Esophagus muscularis mucosa (tissue), 4 donors: ENCODE measurements at regions not wholly inside any gene's neighbourhood (a gene's known extent, or its start where the extent isn't known, plus 50 kb on each side); places are given as distances from the start of the nearest gene placed in this dataset.

ENCODE experiments used
- EP300 ChIP-seq: sonication (generic); formaldehyde crosslinking; IDR thresholded peaks from one replicate; pipeline ENCODE4 v1.6.1; 2017; ENCODE audit warnings: antibody characterized with exemption
- POLR2A ChIP-seq: fragments of 450-650 bp; IDR thresholded peaks from one replicate; pipeline ENCODE4 v1.6.1; 2017; ENCODE audit warnings: antibody characterized with exemption, moderate library complexity, mild to moderate bottlenecking, low read depth
- POLR2AphosphoS5 ChIP-seq, 2 donors: sonication (generic); formaldehyde crosslinking; IDR thresholded peaks; one replicate each; pipeline ENCODE4 v1.6.1; 2017; ENCODE audit warnings: antibody characterized with exemption in 2 of 2
- TF ChIP-seq, protein P1 (sequence below), 3 experiments: fragments of 200-600 bp in 2 of 3; fragments of 450-650 bp in 1 of 3; sonication (generic) in 2 of 3; IDR thresholded peaks; one replicate each; pipeline ENCODE4 v1.5.1; 2017 to 2019; ENCODE audit warnings: antibody characterized with exemption in 3 of 3, mild to moderate bottlenecking in 2 of 3, moderate library complexity in 1 of 3

DNA sequence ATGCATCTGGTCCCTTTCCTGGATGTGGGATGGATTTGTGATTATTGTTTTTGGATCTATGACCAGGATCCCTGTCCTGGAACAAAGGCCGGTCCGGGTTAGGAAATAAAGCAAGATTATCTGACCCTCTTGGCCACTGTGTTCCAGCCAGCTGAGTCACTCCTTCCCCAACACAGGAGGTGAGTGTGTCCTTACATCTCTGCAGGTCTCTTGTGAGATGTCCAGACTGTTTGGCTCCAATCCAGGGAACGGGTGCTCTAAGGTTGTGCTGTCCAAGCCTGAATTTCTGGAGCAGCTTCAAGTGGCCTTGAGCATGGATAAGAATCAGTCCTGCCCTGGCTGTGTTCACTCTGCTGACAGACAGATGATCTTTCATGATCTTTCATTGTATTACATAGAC, 136.5 kb upstream of the CCL2 start:
- TF ChIP-seq, protein P1, sequence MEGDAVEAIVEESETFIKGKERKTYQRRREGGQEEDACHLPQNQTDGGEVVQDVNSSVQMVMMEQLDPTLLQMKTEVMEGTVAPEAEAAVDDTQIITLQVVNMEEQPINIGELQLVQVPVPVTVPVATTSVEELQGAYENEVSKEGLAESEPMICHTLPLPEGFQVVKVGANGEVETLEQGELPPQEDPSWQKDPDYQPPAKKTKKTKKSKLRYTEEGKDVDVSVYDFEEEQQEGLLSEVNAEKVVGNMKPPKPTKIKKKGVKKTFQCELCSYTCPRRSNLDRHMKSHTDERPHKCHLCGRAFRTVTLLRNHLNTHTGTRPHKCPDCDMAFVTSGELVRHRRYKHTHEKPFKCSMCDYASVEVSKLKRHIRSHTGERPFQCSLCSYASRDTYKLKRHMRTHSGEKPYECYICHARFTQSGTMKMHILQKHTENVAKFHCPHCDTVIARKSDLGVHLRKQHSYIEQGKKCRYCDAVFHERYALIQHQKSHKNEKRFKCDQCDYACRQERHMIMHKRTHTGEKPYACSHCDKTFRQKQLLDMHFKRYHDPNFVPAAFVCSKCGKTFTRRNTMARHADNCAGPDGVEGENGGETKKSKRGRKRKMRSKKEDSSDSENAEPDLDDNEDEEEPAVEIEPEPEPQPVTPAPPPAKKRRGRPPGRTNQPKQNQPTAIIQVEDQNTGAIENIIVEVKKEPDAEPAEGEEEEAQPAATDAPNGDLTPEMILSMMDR (IDR thresholded peaks at IDR 0.05) = no peak
- TF ChIP-seq EP300 = no peak
- TF ChIP-seq POLR2A = no peak
- TF ChIP-seq POLR2AphosphoS5 (IDR thresholded peaks at IDR 0.05) = no peak
